Mucosa of descending colon (tissue), 3 donors: ENCODE measurements at regions not wholly inside any gene's neighbourhood (a gene's known extent, or its start where the extent isn't known, plus 50 kb on each side); places are given as distances from the start of the nearest gene placed in this dataset.
"Not testable (repeated sequence)": the region's sequence is repeated elsewhere in the genome, so short reads cannot be mapped to it uniquely, and the experiment has no call there.

ENCODE experiments used
- ATAC-seq: fragments of 200-7000 bp; cut with Tn5 transposase; one replicate; pipeline ENCODE4 v1.9.1; 2020; ENCODE audit warnings: mild to moderate bottlenecking, moderate library complexity
- DNase-seq, 3 donors: peaks; one replicate each; pipeline ENCODE4 v3.0.0-alpha.2; 2020
- H3K36me3 ChIP-seq: fragments of 200-600 bp; one replicate; pipeline ENCODE4 v1.8.0; 2021; ENCODE audit warnings: low read depth, mild to moderate bottlenecking
- H3K4me1 ChIP-seq: fragments of 200-600 bp; one replicate; pipeline ENCODE4 v1.8.0; 2021; ENCODE audit warnings: low read depth, mild to moderate bottlenecking
- H3K4me3 ChIP-seq: fragments of 200-600 bp; one replicate; pipeline ENCODE4 v1.8.0; 2021; ENCODE audit warnings: mild to moderate bottlenecking
- H3K9me3 ChIP-seq: fragments of 200-600 bp; one replicate; pipeline ENCODE4 v1.8.0; 2021; ENCODE audit warnings: mild to moderate bottlenecking
- CTCF ChIP-seq: fragments of 200-600 bp; IDR thresholded peaks from one replicate; pipeline ENCODE4 v1.8.0; 2022; ENCODE audit warnings: antibody characterized with exemption, mild to moderate bottlenecking
- intact Hi-C, 2 donors: fragments of 100-400 bp; cut with DNase I in 1 of 2; cut with micrococcal nuclease in 1 of 2; formaldehyde crosslinking; loops; one replicate each; pipeline versions ENCODE4 v1.11.0 to v1.11.1; 2022; cut with DNase I, micrococcal nuclease
- donor health status: DM: no; HTN: no; CAD: no; lungs with moderate emphysema.
- donor health status: DM: no; HTN: no; CAD: no.
- donor health status: DM: no; HTN: yes; CAD: no.

GRCh38 chr20:30919514-30920188 lies 337.8 kb upstream of the DEFB115 start:
- H3K4me3 ChIP-seq: no peak overlapping the region
- H3K4me1 ChIP-seq: no peaks in the 10 kb centered on the region
- no peaks in the 10 kb centered on the region for H3K36me3 ChIP-seq
- TF ChIP-seq CTCF: no peak
- H3K9me3 ChIP-seq: peaks cover 43% of the 10 kb centered on the region
- no peak for DNase-seq
- ATAC-seq: no peak
- intact Hi-C loops: no loop called here

- intact Hi-C loops: no loop called here
- H3K4me1 ChIP-seq: no peaks in the 10 kb centered on the region
- H3K36me3 ChIP-seq: no peaks in the 10 kb centered on the region
- no peak for ATAC-seq
- H3K9me3 ChIP-seq: peaks cover 57% of the 10 kb centered on the region
- no peak for TF ChIP-seq CTCF
- DNase-seq: no peak
- no peak overlapping the region for H3K4me3 ChIP-seq
Measured at GRCh38 chr20:30921286-30922071, 336.0 kb upstream of the DEFB115 start.

- DNase-seq (no peak), ATAC-seq (no peak)
- peaks cover 59% of the 10 kb centered on the region for H3K9me3 ChIP-seq
- H3K4me3 ChIP-seq: no peak overlapping the region
- intact Hi-C loops: no loop called here
- H3K36me3 ChIP-seq: no peaks in the 10 kb centered on the region
- no peaks in the 10 kb centered on the region for H3K4me1 ChIP-seq
- no peak for TF ChIP-seq CTCF
Measured at GRCh38 chr20:30922129-30922528, 335.3 kb upstream of the DEFB115 start.

- Histone ChIP-seq H3K4me3 (no peak overlapping the region), H3K4me1 (no peaks in the 10 kb centered on the region), H3K36me3 (no peaks in the 10 kb centered on the region), H3K9me3 (peaks cover 76% of the 10 kb centered on the region)
- ATAC-seq (no peak), DNase-seq (no peak)
- intact Hi-C loops: no loop called here
- TF ChIP-seq CTCF: no peak
Measured at GRCh38 chr20:30937790-30938189, 319.7 kb upstream of the DEFB115 start.

- Histone ChIP-seq H3K4me3 (no peak overlapping the region), H3K4me1 (no peaks in the 10 kb centered on the region), H3K9me3 (peaks cover 61% of the 10 kb centered on the region), H3K36me3 (no peaks in the 10 kb centered on the region)
- DNase-seq: no peak
- intact Hi-C loops: no loop called here
- no peak for TF ChIP-seq CTCF
- no peak for ATAC-seq
Measured at GRCh38 chr20:30949761-30950160, 307.7 kb upstream of the DEFB115 start.

GRCh38 chr20:30951088-30951487 lies 306.4 kb upstream of the DEFB115 start:
- H3K9me3 ChIP-seq: peaks cover 60% of the 10 kb centered on the region
- DNase-seq, intact Hi-C loops, H3K36me3 ChIP-seq, H3K4me1 ChIP-seq, H3K4me3 ChIP-seq, ATAC-seq: not testable (repeated sequence)

- peaks cover 60% of the 10 kb centered on the region for H3K9me3 ChIP-seq
- H3K36me3 ChIP-seq, H3K4me1 ChIP-seq, intact Hi-C loops, H3K4me3 ChIP-seq, ATAC-seq, DNase-seq: not testable (repeated sequence)
Measured at GRCh38 chr20:30956649-30957048, 300.8 kb upstream of the DEFB115 start.

- intact Hi-C loops, DNase-seq, H3K4me1 ChIP-seq, H3K4me3 ChIP-seq, H3K36me3 ChIP-seq, ATAC-seq: not testable (repeated sequence)
- H3K9me3 ChIP-seq: peaks cover 62% of the 10 kb centered on the region
Measured at GRCh38 chr20:30959208-30959607, 298.3 kb upstream of the DEFB115 start.
